Endothelial cell of umbilical vein (primary cell): ENCODE measurements at regions not wholly inside any gene's neighbourhood (a gene's known extent, or its start where the extent isn't known, plus 50 kb on each side); places are given as distances from the start of the nearest gene placed in this dataset.

Experiments
- POLR2A ChIP-seq: IDR thresholded peaks from 2 replicates; pipeline ENCODE4 v1.6.1; 2012; ENCODE audit warnings: low read depth, mild to moderate bottlenecking, control low read depth, low read length
- POLR2AphosphoS5 ChIP-seq: IDR thresholded peaks from 2 replicates; pipeline ENCODE4 v1.6.1; 2012; ENCODE audit warnings: low read depth, mild to moderate bottlenecking, control low read depth, low read length, moderate library complexity; ENCODE audit not compliant: insufficient read depth
- TF ChIP-seq, protein P1 (sequence below), 2 donors: IDR thresholded peaks; 1 replicate in 1 of 2; 2 replicates in 1 of 2; pipeline ENCODE4 v1.5.1; 2011; ENCODE audit warnings: low read length in 2 of 2, mild to moderate bottlenecking in 2 of 2, moderate library complexity in 2 of 2, control low read depth in 1 of 2, inconsistent platforms in 1 of 2, low read depth in 1 of 2; ENCODE audit not compliant: insufficient read depth in 1 of 2; ENCODE audit errors: extremely low read depth in 1 of 2

DNA sequence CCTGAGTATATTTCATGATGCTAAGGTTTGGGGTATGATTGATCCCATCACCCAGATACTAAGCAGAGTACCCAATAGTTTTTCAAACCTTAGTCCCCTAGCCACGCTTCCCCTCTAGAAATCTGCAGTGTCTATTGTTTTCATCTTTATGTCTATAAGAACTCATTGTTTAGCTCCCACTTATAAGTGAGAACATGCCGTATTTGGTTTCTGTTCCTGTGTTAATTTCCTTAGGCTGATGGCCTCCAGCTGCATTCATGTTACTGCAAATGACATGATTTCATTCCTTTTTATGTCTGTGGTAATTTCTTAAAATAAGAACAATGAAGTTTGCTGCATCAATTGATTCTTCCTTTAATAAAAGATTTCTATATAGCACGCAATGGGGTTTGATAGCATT, 301.3 kb downstream of the PLPP3 start:
- TF ChIP-seq POLR2AphosphoS5 (no peak), POLR2A (no peak)
- TF ChIP-seq, protein P1, sequence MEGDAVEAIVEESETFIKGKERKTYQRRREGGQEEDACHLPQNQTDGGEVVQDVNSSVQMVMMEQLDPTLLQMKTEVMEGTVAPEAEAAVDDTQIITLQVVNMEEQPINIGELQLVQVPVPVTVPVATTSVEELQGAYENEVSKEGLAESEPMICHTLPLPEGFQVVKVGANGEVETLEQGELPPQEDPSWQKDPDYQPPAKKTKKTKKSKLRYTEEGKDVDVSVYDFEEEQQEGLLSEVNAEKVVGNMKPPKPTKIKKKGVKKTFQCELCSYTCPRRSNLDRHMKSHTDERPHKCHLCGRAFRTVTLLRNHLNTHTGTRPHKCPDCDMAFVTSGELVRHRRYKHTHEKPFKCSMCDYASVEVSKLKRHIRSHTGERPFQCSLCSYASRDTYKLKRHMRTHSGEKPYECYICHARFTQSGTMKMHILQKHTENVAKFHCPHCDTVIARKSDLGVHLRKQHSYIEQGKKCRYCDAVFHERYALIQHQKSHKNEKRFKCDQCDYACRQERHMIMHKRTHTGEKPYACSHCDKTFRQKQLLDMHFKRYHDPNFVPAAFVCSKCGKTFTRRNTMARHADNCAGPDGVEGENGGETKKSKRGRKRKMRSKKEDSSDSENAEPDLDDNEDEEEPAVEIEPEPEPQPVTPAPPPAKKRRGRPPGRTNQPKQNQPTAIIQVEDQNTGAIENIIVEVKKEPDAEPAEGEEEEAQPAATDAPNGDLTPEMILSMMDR (IDR thresholded peaks at IDR 0.05; ENCODE audit: extremely low read depth in 1 of 2, insufficient read depth in 1 of 2, low read depth in 1 of 2, low read length in 2 of 2), result no peak
